ENCODE measurements at regions not wholly inside any gene's neighbourhood (a gene's known extent, or its start where the extent isn't known, plus 50 kb on each side); places are given as distances from the start of the nearest gene placed in this dataset.

DNA sequence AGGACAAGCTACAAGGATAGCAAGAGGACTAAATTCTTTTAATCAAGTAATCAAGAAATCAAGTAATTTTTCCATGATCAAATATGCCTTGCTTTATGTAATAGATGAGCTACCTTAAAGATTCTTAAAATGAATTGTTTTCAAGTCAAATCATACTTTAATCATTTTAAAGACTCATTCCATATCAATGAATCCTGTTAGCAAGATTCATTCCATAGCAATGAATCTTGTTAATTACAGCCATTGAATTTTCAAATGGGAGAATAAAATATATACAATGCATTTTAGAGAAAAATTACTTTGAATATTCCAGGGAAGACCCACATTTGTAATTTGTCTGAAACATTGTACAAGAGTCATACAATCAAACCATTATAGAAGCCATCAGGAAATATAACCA is 145.7 kb downstream of the RFX6 start:
- Histone ChIP-seq H3K9ac (ENCODE audit: low read depth, low read length, poor library complexity, severe bottlenecking) (no peak overlapping the region), H3K4me2 (ENCODE audit: low read depth, low read length, poor library complexity, severe bottlenecking) (no peak overlapping the region), H3K4me1 (ENCODE audit: insufficient read depth, low read length, poor library complexity, severe bottlenecking) (no peaks in the 10 kb centered on the region), H3K27me3 (ENCODE audit: insufficient read depth, low read length, poor library complexity, severe bottlenecking) (no peaks in the 10 kb centered on the region), H3K4me3 (ENCODE audit: low read length, poor library complexity, severe bottlenecking) (no peak overlapping the region), H2AFZ (ENCODE audit: low read length) (no peak overlapping the region), H3F3A (ENCODE audit: low read depth) (no peaks in the 10 kb centered on the region), H4K20me1 (ENCODE audit: insufficient read depth, low read length, poor library complexity, severe bottlenecking) (no peaks in the 10 kb centered on the region), H3K9me2 (replicated peaks; ENCODE audit: low read depth, low read length) (no peaks in the 10 kb centered on the region), H3K36me3 (ENCODE audit: insufficient read depth, low read length) (no peaks in the 10 kb centered on the region), H3K9me3 (ENCODE audit: insufficient read depth, low read depth, low read length) (no peaks in the 10 kb centered on the region), H3K79me2 (ENCODE audit: insufficient read depth, low read length) (no peaks in the 10 kb centered on the region)
- TF ChIP-seq, protein P1, sequence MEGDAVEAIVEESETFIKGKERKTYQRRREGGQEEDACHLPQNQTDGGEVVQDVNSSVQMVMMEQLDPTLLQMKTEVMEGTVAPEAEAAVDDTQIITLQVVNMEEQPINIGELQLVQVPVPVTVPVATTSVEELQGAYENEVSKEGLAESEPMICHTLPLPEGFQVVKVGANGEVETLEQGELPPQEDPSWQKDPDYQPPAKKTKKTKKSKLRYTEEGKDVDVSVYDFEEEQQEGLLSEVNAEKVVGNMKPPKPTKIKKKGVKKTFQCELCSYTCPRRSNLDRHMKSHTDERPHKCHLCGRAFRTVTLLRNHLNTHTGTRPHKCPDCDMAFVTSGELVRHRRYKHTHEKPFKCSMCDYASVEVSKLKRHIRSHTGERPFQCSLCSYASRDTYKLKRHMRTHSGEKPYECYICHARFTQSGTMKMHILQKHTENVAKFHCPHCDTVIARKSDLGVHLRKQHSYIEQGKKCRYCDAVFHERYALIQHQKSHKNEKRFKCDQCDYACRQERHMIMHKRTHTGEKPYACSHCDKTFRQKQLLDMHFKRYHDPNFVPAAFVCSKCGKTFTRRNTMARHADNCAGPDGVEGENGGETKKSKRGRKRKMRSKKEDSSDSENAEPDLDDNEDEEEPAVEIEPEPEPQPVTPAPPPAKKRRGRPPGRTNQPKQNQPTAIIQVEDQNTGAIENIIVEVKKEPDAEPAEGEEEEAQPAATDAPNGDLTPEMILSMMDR (conservative IDR thresholded peaks at IDR 0.05; ENCODE audit: low read length): no peak
- TF ChIP-seq EZH2phosphoT487 (IDR thresholded peaks at IDR 0.05; ENCODE audit: borderline replicate concordance): no peak

DNA sequence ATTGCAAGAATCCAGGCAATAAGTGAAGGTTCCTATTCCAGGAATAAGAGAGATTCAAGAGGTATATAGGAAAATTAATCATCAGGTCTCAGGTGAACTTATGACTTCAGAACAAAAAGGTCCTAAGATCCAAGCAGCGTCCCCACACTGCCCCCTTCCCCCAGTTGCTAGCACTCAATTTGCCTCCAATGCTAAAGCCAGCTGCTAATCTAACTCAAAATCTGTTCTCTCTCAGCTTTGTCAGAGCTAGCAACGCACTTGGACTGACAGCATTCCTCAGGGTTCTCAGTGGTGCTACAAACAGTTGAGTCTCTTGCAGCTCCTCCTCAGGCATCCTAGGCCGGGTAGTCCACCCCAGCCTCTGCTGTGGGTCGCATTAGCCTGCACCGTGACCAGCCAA is 148.3 kb downstream of the RFX6 start:
- no peaks in the 10 kb centered on the region for H4K20me1 ChIP-seq (ENCODE audit: insufficient read depth, low read length, poor library complexity, severe bottlenecking)
- H3K79me2 ChIP-seq (ENCODE audit: insufficient read depth, low read length): no peaks in the 10 kb centered on the region
- no peak overlapping the region for H2AFZ ChIP-seq (ENCODE audit: low read length)
- H3K4me3 ChIP-seq (ENCODE audit: low read length, poor library complexity, severe bottlenecking): no peak overlapping the region
- no peaks in the 10 kb centered on the region for H3F3A ChIP-seq (ENCODE audit: low read depth)
- H3K9ac ChIP-seq (ENCODE audit: low read depth, low read length, poor library complexity, severe bottlenecking): no peak overlapping the region
- no peaks in the 10 kb centered on the region for H3K4me1 ChIP-seq (ENCODE audit: insufficient read depth, low read length, poor library complexity, severe bottlenecking)
- no peaks in the 10 kb centered on the region for H3K36me3 ChIP-seq (ENCODE audit: insufficient read depth, low read length)
- H3K9me3 ChIP-seq (ENCODE audit: insufficient read depth, low read depth, low read length): no peaks in the 10 kb centered on the region
- no peaks in the 10 kb centered on the region for H3K27me3 ChIP-seq (ENCODE audit: insufficient read depth, low read length, poor library complexity, severe bottlenecking)
- TF ChIP-seq EZH2phosphoT487 (IDR thresholded peaks at IDR 0.05; ENCODE audit: borderline replicate concordance): no peak
- TF ChIP-seq, protein P1 (conservative IDR thresholded peaks at IDR 0.05; ENCODE audit: low read length): no peak
- H3K9me2 ChIP-seq (replicated peaks; ENCODE audit: low read depth, low read length): no peaks in the 10 kb centered on the region
- H3K4me2 ChIP-seq (ENCODE audit: low read depth, low read length, poor library complexity, severe bottlenecking): no peak overlapping the region

DNA sequence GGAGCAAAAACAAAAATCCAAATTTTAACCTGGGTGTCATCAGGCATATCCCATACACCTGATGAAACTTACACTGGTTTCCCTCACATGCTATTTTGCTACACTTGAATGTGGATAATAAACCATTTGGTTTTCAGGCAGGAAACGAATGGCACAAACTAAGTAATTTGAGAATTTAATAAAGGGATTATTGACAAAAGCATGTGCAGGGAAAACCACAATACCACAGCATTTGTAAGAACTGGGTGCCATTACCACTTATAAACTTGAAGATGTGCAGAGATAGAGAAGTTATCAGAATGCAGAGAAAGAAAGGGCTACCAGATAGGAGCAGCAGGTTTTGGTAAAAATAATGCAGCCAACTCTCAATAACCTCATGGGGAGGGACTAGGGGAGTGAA is 151.2 kb downstream of the RFX6 start:
- Histone ChIP-seq H2AFZ (ENCODE audit: low read length) (no peak overlapping the region), H3K79me2 (ENCODE audit: insufficient read depth, low read length) (no peaks in the 10 kb centered on the region), H3K9ac (ENCODE audit: low read depth, low read length, poor library complexity, severe bottlenecking) (no peak overlapping the region), H3K4me1 (ENCODE audit: insufficient read depth, low read length, poor library complexity, severe bottlenecking) (no peaks in the 10 kb centered on the region), H3K27me3 (ENCODE audit: insufficient read depth, low read length, poor library complexity, severe bottlenecking) (no peaks in the 10 kb centered on the region), H3K4me2 (ENCODE audit: low read depth, low read length, poor library complexity, severe bottlenecking) (no peak overlapping the region), H3K4me3 (ENCODE audit: low read length, poor library complexity, severe bottlenecking) (no peak overlapping the region), H3K36me3 (ENCODE audit: insufficient read depth, low read length) (no peaks in the 10 kb centered on the region), H3K9me2 (replicated peaks; ENCODE audit: low read depth, low read length) (no peaks in the 10 kb centered on the region), H3K9me3 (ENCODE audit: insufficient read depth, low read depth, low read length) (no peaks in the 10 kb centered on the region), H3F3A (ENCODE audit: low read depth) (no peaks in the 10 kb centered on the region), H4K20me1 (ENCODE audit: insufficient read depth, low read length, poor library complexity, severe bottlenecking) (no peaks in the 10 kb centered on the region)
- TF ChIP-seq, protein P1 (conservative IDR thresholded peaks at IDR 0.05; ENCODE audit: low read length): no peak
- TF ChIP-seq EZH2phosphoT487 (IDR thresholded peaks at IDR 0.05; ENCODE audit: borderline replicate concordance): no peak
